Fibroblast of pulmonary artery (primary cell): ENCODE measurements at regions not wholly inside any gene's neighbourhood (a gene's known extent, or its start where the extent isn't known, plus 50 kb on each side); places are given as distances from the start of the nearest gene placed in this dataset.

Source experiments
- DNase-seq: peaks from one replicate; pipeline ENCODE4 v3.0.0-alpha.2; 2010; ENCODE audit warnings: low read depth
- H3K4me3 ChIP-seq: replicated peaks from 2 replicates; pipeline ENCODE4 v1.5.1; 2011; ENCODE audit warnings: low read depth, mild to moderate bottlenecking, control low read depth, low read length, moderate library complexity
- CTCF ChIP-seq: IDR thresholded peaks from 2 replicates; pipeline ENCODE4 v1.5.1; 2011; ENCODE audit warnings: mild to moderate bottlenecking, control low read depth, low read length, inconsistent platforms; ENCODE audit errors: missing control alignments

DNA sequence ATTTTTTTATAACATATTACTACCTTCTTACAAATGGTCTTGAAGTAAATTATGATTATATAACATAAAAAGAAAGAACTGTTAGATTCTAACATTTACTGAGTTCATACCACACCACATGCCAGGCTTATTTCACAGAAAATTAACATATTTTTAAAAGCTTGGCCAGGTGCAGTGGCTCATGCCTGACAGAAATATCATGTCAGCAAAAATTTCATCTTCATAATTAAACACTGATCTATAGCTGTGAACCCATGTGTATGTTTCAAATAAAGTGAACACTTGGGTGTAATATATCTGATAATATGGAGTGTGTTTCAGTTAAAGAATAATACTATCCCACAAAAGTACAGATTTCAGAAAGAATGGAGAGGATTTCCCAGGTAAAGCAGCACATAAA is 296.5 kb downstream of the SI start:
- no peak for DNase-seq
- TF ChIP-seq CTCF: no peak
- no peak overlapping the region for H3K4me3 ChIP-seq

DNA sequence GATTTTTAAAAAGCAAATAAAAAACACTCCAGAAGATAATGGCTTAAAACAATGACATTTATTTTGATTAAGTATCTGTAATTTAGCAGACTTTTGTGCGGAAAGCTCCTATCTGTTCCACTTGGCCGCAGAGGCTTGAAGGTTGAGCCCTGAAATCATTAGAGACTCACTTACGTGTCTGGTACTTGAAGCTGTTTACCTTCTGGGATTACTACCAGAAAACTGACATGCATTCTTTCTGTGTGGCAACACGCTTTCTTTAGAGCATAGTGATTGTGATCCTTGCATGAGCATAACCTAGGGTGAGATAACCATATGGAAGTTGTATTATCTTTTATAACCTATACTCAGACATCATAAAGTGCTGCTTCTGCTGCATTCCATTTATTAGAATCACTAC is 298.5 kb downstream of the SI start:
- no peak for DNase-seq
- no peak for TF ChIP-seq CTCF
- H3K4me3 ChIP-seq: no peak overlapping the region

- DNase-seq: no peak
- no peak for TF ChIP-seq CTCF
- H3K4me3 ChIP-seq: no peak overlapping the region
These were observed 325.5 kb downstream of the SI start for GRCh38 chr3:164752812-164753211.

DNA sequence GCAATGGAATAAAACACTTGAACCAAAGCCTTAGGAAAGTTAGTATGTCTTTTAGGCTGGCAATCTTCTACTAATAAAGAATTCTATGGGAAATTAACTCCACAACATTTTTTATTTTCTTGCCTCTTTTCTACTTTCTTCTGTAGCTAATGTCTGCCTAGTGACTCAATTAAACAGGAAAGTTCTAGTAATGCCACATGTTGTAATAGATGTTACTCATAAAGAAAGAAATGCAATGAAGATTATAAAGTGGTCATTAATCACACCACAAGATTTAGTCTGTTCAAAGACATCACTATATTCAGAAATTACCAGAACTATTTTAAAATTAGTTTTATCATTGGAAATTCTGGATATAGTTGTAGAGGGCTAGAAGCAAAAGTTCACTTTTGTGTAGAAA is 329.7 kb downstream of the SI start:
- no peak overlapping the region for H3K4me3 ChIP-seq
- no peak for TF ChIP-seq CTCF
- DNase-seq: no peak

DNA sequence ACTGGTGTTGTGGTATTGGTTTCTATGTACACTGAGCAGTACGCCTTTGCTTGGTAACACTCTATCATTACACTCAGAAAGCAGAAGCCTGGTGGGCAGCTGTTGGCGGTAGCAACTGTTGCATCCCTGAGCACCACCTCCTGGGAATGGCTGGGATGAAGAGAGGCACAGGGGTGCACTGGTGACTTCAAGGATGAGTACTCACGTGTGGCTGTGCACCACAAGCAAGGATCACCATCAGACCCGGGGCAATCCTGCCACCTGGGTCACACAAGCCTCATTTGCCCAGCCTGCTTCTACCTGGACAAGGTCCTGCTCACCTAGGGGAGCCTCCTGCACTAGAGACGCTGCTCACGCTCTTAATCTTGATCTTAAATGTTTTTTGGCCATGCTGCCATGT is 336.4 kb downstream of the SI start:
- TF ChIP-seq CTCF: no peak
- DNase-seq: no peak

DNA sequence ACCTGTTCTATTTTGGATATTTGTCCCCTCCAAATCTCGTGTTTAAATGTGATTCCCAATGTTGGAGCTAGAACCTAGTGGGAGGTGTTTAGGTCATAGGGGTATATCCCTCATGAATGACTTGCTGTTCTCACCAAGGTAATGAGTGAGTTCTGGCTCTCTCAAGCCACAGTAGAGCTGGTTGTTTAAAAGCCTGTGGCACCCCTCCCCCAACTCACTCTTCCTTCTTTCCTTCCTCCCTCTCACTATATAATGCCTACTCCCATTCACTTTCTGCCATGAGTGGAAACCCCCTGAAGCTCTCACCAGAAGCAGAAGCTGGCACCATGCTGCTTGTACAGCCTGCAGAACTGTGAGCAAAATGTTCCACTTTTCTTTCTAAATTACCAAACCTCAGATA is 341.1 kb downstream of the SI start:
- TF ChIP-seq CTCF: no peak
- H3K4me3 ChIP-seq: no peak overlapping the region
- no peak for DNase-seq

More for the DNA sequence above, 336.4 kb downstream of the SI start:
- H3K4me3 ChIP-seq: no peak overlapping the region

DNA sequence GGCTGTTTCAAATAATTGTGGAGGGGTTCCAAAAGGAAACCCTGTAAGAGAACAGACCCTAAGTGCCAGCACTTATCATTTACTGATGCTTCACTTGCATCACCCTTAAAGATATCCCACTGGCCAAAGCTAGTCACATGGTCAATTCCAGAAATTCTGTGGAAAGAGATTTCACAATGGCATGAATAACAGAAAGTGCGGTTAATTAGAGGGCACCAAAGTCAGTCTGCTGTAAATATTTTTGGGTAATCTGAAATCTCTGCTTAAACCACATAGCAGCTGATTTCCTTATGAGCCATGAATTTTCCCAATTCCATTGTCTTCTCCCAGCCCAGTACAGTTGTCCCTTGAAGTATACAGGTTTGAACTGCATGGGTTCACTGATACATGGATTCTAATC is 346.1 kb downstream of the SI start:
- DNase-seq: no peak
- no peak for TF ChIP-seq CTCF
- H3K4me3 ChIP-seq: no peak overlapping the region
